ENCODE measurements at regions not wholly inside any gene's neighbourhood (a gene's known extent, or its start where the extent isn't known, plus 50 kb on each side); places are given as distances from the start of the nearest gene placed in this dataset.

GRCh38 chr14:34169561-34169960 is 218.7 kb upstream of the EGLN3 start:
- TF ChIP-seq CTCF (IDR thresholded peaks at IDR 0.05) (no peak), EZH2 (IDR thresholded peaks at IDR 0.05; ENCODE audit: borderline replicate concordance, insufficient read depth, low read depth, low read length, poor library complexity, severe bottlenecking) (no peak)
